GM21360 (cell line): ENCODE measurements at regions not wholly inside any gene's neighbourhood (a gene's known extent, or its start where the extent isn't known, plus 50 kb on each side); places are given as distances from the start of the nearest gene placed in this dataset.
"Not testable (repeated sequence)": the region's sequence is repeated elsewhere in the genome, so short reads cannot be mapped to it uniquely, and the experiment has no call there.

Experiments
- ATAC-seq: cut with Tn5 transposase; IDR thresholded peaks from one replicate; pipeline ENCODE4 v1.9.1; 2021; ENCODE audit warnings: mild to moderate bottlenecking, moderate library complexity; ENCODE audit not compliant: unreplicated experiment

GRCh38 chr4:110364911-110365520 lies 110.9 kb upstream of the ENPEP start:
- no peak for ATAC-seq

- no peak for ATAC-seq
These were observed 114.0 kb upstream of the ENPEP start for GRCh38 chr4:110361921-110362320.

- ATAC-seq = no peak
These were observed 116.9 kb upstream of the ENPEP start for GRCh38 chr4:110359076-110359475.

- no peak for ATAC-seq
These were observed 118.4 kb upstream of the ENPEP start for GRCh38 chr4:110357521-110357920.

GRCh38 chr4:110354460-110354859 lies 121.5 kb upstream of the ENPEP start:
- no peak for ATAC-seq

- ATAC-seq = no peak
These were observed 123.1 kb upstream of the ENPEP start for GRCh38 chr4:110352670-110353442.

GRCh38 chr4:110348711-110349383 lies 127.1 kb upstream of the ENPEP start:
- ATAC-seq = no peak

GRCh38 chr4:110347805-110348204 lies 128.2 kb upstream of the ENPEP start:
- ATAC-seq = no peak

- no peak for ATAC-seq
These were observed 131.8 kb upstream of the ENPEP start for GRCh38 chr4:110344165-110344564.

GRCh38 chr4:110343534-110343933 lies 132.4 kb upstream of the ENPEP start:
- no peak for ATAC-seq

- ATAC-seq = not testable (repeated sequence)
These were observed 134.8 kb upstream of the ENPEP start for GRCh38 chr4:110341118-110341517.

GRCh38 chr4:110335399-110335798 lies 137.0 kb upstream of the ELOVL6 start:
- no peak for ATAC-seq

- ATAC-seq = no peak
These were observed 134.1 kb upstream of the ELOVL6 start for GRCh38 chr4:110332483-110332882.

GRCh38 chr4:110326426-110326825 lies 128.0 kb upstream of the ELOVL6 start:
- ATAC-seq = not testable (repeated sequence)

GRCh38 chr4:110310795-110311194 lies 112.4 kb upstream of the ELOVL6 start:
- ATAC-seq = peak; percentile 80

GRCh38 chr4:110309675-110310074 lies 111.3 kb upstream of the ELOVL6 start:
- no peak for ATAC-seq

GRCh38 chr4:110306303-110306702 lies 107.9 kb upstream of the ELOVL6 start:
- no peak for ATAC-seq

GRCh38 chr4:110305455-110305854 lies 107.0 kb upstream of the ELOVL6 start:
- ATAC-seq = no peak

GRCh38 chr4:110296892-110297291 lies 98.5 kb upstream of the ELOVL6 start:
- peak; percentile 93 for ATAC-seq

GRCh38 chr4:110294165-110294564 lies 95.8 kb upstream of the ELOVL6 start:
- ATAC-seq = no peak

- no peak for ATAC-seq
These were observed 94.8 kb upstream of the ELOVL6 start for GRCh38 chr4:110292994-110293744.
